Endothelial cell (in vitro differentiated cells): ENCODE measurements at regions not wholly inside any gene's neighbourhood (a gene's known extent, or its start where the extent isn't known, plus 50 kb on each side); places are given as distances from the start of the nearest gene placed in this dataset.

Source experiments
- DNase-seq: peaks from one replicate; pipeline ENCODE4 v3.0.0; 2021; ENCODE audit warnings: low spot score
- H3K27ac Mint-ChIP-seq: one replicate; pipeline ENCODE4 v1.8.0; 2021; ENCODE audit warnings: mixed read lengths, inconsistent platforms; ENCODE audit not compliant: unreplicated experiment
- H3K27me3 Mint-ChIP-seq: one replicate; pipeline ENCODE4 v1.8.0; 2021; ENCODE audit warnings: mild to moderate bottlenecking, moderate library complexity, mixed read lengths, inconsistent platforms; ENCODE audit not compliant: unreplicated experiment
- H3K36me3 Mint-ChIP-seq: one replicate; pipeline ENCODE4 v1.8.0; 2021; ENCODE audit warnings: mild to moderate bottlenecking, low read depth, mixed read lengths, inconsistent platforms; ENCODE audit not compliant: unreplicated experiment
- H3K4me1 Mint-ChIP-seq: one replicate; pipeline ENCODE4 v1.8.0; 2021; ENCODE audit warnings: mild to moderate bottlenecking, mixed read lengths, inconsistent platforms; ENCODE audit not compliant: unreplicated experiment
- H3K4me3 Mint-ChIP-seq: one replicate; pipeline ENCODE4 v1.8.0; 2021; ENCODE audit warnings: mild to moderate bottlenecking, mixed read lengths, inconsistent platforms; ENCODE audit not compliant: unreplicated experiment
- H3K9me3 Mint-ChIP-seq: one replicate; pipeline ENCODE4 v1.8.0; 2021; ENCODE audit warnings: mixed read lengths, inconsistent platforms; ENCODE audit not compliant: unreplicated experiment
- TF ChIP-seq, protein P1 (sequence below): fragments of 200-600 bp; sonication (generic); IDR thresholded peaks from one replicate; pipeline ENCODE4 v1.5.0; 2021; ENCODE audit warnings: antibody characterized with exemption; ENCODE audit not compliant: unreplicated experiment

DNA sequence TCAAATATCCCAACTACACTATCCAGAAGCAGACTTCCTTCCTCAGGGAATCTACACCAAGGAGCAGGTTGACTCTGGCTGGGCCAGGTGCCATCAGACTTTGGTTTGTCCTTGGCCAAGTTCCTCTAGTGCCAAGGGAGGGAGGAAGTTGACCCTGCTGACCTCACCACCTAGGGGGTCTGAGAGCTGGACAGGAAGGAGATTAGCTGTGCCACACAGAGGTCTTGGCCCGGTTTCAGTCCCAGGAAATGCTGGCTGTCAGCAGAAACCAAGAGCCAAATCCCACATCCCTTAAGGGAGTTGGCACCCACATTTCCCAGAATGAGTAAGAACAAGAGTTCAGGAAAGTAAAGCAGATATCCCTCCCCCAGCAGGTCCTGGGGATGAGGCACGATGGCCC is 178.2 kb downstream of the SALL1 start:
- no peaks in the 10 kb centered on the region for H3K4me1 Mint-ChIP-seq
- no peaks in the 10 kb centered on the region for H3K36me3 Mint-ChIP-seq
- no peak overlapping the region for H3K27ac Mint-ChIP-seq
- TF ChIP-seq, protein P1, sequence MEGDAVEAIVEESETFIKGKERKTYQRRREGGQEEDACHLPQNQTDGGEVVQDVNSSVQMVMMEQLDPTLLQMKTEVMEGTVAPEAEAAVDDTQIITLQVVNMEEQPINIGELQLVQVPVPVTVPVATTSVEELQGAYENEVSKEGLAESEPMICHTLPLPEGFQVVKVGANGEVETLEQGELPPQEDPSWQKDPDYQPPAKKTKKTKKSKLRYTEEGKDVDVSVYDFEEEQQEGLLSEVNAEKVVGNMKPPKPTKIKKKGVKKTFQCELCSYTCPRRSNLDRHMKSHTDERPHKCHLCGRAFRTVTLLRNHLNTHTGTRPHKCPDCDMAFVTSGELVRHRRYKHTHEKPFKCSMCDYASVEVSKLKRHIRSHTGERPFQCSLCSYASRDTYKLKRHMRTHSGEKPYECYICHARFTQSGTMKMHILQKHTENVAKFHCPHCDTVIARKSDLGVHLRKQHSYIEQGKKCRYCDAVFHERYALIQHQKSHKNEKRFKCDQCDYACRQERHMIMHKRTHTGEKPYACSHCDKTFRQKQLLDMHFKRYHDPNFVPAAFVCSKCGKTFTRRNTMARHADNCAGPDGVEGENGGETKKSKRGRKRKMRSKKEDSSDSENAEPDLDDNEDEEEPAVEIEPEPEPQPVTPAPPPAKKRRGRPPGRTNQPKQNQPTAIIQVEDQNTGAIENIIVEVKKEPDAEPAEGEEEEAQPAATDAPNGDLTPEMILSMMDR = no peak
- H3K27me3 Mint-ChIP-seq = peaks cover 7% of the 10 kb centered on the region
- H3K9me3 Mint-ChIP-seq = no peaks in the 10 kb centered on the region
- no peak overlapping the region for H3K4me3 Mint-ChIP-seq
- DNase-seq = no peak

DNA sequence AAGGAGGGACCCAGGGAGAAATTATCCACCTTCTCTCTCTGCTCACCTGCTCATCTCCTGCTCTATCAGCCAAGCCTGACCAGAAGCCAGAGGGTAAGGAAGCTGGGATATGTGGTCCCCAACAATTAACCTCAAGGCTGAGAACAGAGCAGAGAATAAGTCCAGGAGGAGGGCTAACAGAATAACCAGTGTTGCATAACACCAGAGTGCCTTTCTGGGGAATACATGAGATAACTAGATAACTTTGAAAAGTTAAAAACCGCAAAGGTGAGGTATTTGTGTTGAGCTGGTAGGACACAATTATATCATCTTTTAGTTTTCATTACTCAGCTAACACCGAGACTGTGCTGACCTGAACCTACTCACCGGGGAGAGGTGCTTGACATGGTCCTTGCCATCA is 180.8 kb downstream of the SALL1 start:
- TF ChIP-seq, protein P1 = no peak
- Mint-ChIP-seq H3K9me3 (no peaks in the 10 kb centered on the region), H3K36me3 (no peaks in the 10 kb centered on the region)

DNA sequence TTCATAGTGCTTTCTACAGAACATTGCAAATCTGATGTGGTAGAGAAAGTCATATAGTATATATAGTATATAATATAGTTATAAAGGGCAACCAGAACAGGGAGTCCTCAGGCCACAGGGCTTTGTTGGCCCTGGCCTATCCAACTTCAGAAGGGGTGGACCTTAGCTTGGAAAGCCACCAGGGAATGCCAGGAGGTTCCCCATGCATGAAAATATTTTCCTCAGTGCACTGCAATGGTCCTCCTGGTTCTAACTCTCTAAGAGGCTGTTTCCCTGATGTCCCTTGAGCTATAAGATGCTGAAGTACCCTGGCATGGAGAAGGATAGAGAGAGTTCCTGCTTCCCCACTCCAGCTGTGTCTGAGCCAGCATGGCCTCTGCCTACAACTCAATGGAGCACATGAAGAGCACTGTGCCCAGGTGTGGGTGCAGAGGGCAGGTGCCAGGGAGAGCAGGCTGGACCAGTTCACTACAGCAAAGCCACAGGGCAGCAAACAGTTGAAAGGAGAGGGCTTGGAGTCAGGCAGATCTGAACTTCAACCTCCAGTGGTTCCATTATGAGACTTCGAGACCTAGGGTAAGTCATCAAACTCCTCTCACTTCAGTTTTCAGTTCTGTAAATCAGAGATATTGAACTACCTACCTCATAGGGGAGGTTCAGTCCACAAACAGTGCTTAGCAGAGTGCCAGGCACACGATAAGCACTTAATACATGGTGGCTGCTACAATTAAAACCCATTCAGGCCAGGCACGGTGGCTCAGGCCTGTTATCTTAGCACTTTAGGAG is 183.1 kb downstream of the SALL1 start:
- Mint-ChIP-seq H3K9me3 (no peaks in the 10 kb centered on the region), H3K36me3 (no peaks in the 10 kb centered on the region), H3K27me3 (no peaks in the 10 kb centered on the region), H3K4me1 (no peaks in the 10 kb centered on the region), H3K4me3 (no peak overlapping the region), H3K27ac (no peak overlapping the region)
- DNase-seq = no peak
- TF ChIP-seq, protein P1 = no peak

More for the DNA sequence above, 180.8 kb downstream of the SALL1 start:
- Mint-ChIP-seq H3K4me3 (no peak overlapping the region), H3K27ac (no peak overlapping the region), H3K27me3 (peaks cover 4% of the 10 kb centered on the region), H3K4me1 (no peaks in the 10 kb centered on the region)
- no peak for DNase-seq

DNA sequence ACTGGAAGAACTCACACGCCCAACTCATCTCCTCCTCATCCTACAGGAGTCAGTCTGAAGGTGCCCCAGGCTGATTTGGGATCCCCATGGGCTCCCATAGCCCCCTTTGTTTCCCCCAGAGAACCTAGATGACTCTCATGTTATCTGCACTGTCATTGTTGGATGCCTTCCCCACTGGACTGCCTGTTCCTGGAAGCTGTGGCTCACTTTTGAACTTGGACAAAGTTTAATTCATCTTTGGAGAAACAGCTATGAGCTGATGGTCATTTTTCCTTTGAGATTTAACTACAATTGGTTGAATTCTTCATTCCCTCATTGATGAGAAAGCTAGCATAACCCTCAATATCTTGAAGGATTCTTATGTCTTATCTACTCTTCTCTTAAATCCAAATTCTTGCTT is 186.6 kb downstream of the SALL1 start:
- no peaks in the 10 kb centered on the region for H3K36me3 Mint-ChIP-seq
- H3K4me3 Mint-ChIP-seq = no peak overlapping the region
- no peaks in the 10 kb centered on the region for H3K4me1 Mint-ChIP-seq
- no peaks in the 10 kb centered on the region for H3K27me3 Mint-ChIP-seq
- no peak for DNase-seq
- TF ChIP-seq, protein P1 = no peak
- H3K27ac Mint-ChIP-seq = no peak overlapping the region
- H3K9me3 Mint-ChIP-seq = no peaks in the 10 kb centered on the region

DNA sequence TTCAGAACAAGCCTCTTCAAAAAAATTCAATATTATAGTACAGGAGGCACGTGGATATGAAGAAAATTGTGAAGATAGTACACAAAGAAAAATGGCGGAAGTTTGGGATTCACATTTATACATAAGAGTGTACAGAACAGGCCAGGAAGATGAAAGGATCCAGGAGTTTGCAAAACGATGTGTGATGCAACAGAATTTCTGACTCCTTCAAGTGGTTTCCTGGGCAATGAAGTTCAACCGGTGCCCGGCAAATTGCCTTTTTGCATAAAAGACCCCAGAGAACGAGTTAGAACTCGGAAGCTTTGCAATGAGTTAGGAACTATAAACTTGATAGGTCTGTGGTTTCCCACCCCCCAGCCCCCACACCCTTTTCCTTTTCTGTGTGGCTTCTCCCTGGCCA is 189.1 kb downstream of the SALL1 start:
- Mint-ChIP-seq H3K4me3 (no peak overlapping the region), H3K27me3 (no peaks in the 10 kb centered on the region), H3K36me3 (no peaks in the 10 kb centered on the region), H3K9me3 (no peaks in the 10 kb centered on the region), H3K4me1 (no peaks in the 10 kb centered on the region), H3K27ac (no peak overlapping the region)
- TF ChIP-seq, protein P1 = no peak
- DNase-seq = no peak
